Activated CD4-positive, alpha-beta T cell treated with anti-CD3 and anti-CD28 coated beads, Interleukin-2, amount 10 ng/mL, durations not matched to agents 7 days and 5 days (primary cell): ENCODE measurements at regions not wholly inside any gene's neighbourhood (a gene's known extent, or its start where the extent isn't known, plus 50 kb on each side); places are given as distances from the start of the nearest gene placed in this dataset.

ENCODE experiments used
- CTCF ChIA-PET: fragments of 350-600 bp; sonication (Branson Sonifier 250); formaldehyde crosslinking; loops from one replicate; lab custom pipeline; 2021; ENCODE audit warnings: antibody characterized with exemption; lab: Charles Lee
- POLR2A ChIA-PET: fragments of 350-600 bp; sonication (Branson Sonifier 250); formaldehyde crosslinking; loops from one replicate; lab custom pipeline; 2021; ENCODE audit warnings: antibody characterized with exemption; lab: Charles Lee
- DNase-seq: peaks from one replicate; pipeline ENCODE4 v3.0.0-alpha.2; 2020
- H3K27ac Mint-ChIP-seq: one replicate; pipeline ENCODE4 v1.8.0; 2021; ENCODE audit warnings: mild to moderate bottlenecking, moderate library complexity, mixed read lengths
- H3K27me3 Mint-ChIP-seq: one replicate; pipeline ENCODE4 v1.8.0; 2021; ENCODE audit warnings: mixed read lengths
- H3K36me3 Mint-ChIP-seq: one replicate; pipeline ENCODE4 v1.8.0; 2021; ENCODE audit warnings: low read depth, mixed read lengths
- H3K4me1 Mint-ChIP-seq: one replicate; pipeline ENCODE4 v1.8.0; 2021; ENCODE audit warnings: mixed read lengths
- H3K4me3 Mint-ChIP-seq: one replicate; pipeline ENCODE4 v1.8.0; 2021; ENCODE audit warnings: mild to moderate bottlenecking, moderate library complexity, mixed read lengths
- H3K9me3 Mint-ChIP-seq: one replicate; pipeline ENCODE4 v1.8.0; 2021; ENCODE audit warnings: mixed read lengths

GRCh38 chr3:178451799-178452198 lies 84.4 kb upstream of the KCNMB2 start:
- Mint-ChIP-seq H3K9me3 (no peaks in the 10 kb centered on the region), H3K27me3 (peaks cover 3% of the 10 kb centered on the region), H3K36me3 (no peaks in the 10 kb centered on the region), H3K27ac (no peak overlapping the region), H3K4me1 (no peaks in the 10 kb centered on the region), H3K4me3 (no peak overlapping the region)
- ChIA-PET CTCF (no interaction called here), POLR2A (no interaction called here)
- DNase-seq: no peak

- Mint-ChIP-seq H3K4me1 (no peaks in the 10 kb centered on the region), H3K27me3 (peaks cover 7% of the 10 kb centered on the region), H3K4me3 (no peak overlapping the region), H3K9me3 (no peaks in the 10 kb centered on the region), H3K27ac (no peak overlapping the region), H3K36me3 (no peaks in the 10 kb centered on the region)
- no peak for DNase-seq
- ChIA-PET CTCF (no interaction called here), POLR2A (no interaction called here)
Observed at GRCh38 chr3:178454726-178455125, 81.5 kb upstream of the KCNMB2 start.

- Mint-ChIP-seq H3K36me3 (no peaks in the 10 kb centered on the region), H3K4me1 (no peaks in the 10 kb centered on the region), H3K27me3 (peaks cover 7% of the 10 kb centered on the region), H3K27ac (no peak overlapping the region), H3K4me3 (no peak overlapping the region), H3K9me3 (no peaks in the 10 kb centered on the region)
- POLR2A ChIA-PET: no interaction called here
- no peak for DNase-seq
- CTCF ChIA-PET: no interaction called here
Observed at GRCh38 chr3:178455226-178455625, 81.0 kb upstream of the KCNMB2 start.

- H3K27ac Mint-ChIP-seq: no peak overlapping the region
- ChIA-PET CTCF (no interaction called here), POLR2A (no interaction called here)
- no peak for DNase-seq
- peaks cover 7% of the 10 kb centered on the region for H3K27me3 Mint-ChIP-seq
- no peaks in the 10 kb centered on the region for H3K9me3 Mint-ChIP-seq
- no peak overlapping the region for H3K4me3 Mint-ChIP-seq
- H3K36me3 Mint-ChIP-seq: no peaks in the 10 kb centered on the region
- no peaks in the 10 kb centered on the region for H3K4me1 Mint-ChIP-seq
Observed at GRCh38 chr3:178455946-178456345, 80.3 kb upstream of the KCNMB2 start.

GRCh38 chr3:178456621-178457285 lies 79.5 kb upstream of the KCNMB2 start:
- DNase-seq: no peak
- ChIA-PET CTCF (no interaction called here), POLR2A (no interaction called here)
- Mint-ChIP-seq H3K4me3 (no peak overlapping the region), H3K27ac (no peak overlapping the region), H3K36me3 (no peaks in the 10 kb centered on the region), H3K27me3 (peaks cover 7% of the 10 kb centered on the region), H3K4me1 (no peaks in the 10 kb centered on the region), H3K9me3 (no peaks in the 10 kb centered on the region)

GRCh38 chr3:178457511-178457910 lies 78.7 kb upstream of the KCNMB2 start:
- ChIA-PET CTCF (no interaction called here), POLR2A (no interaction called here)
- Mint-ChIP-seq H3K27me3 (peaks cover 4% of the 10 kb centered on the region), H3K27ac (no peak overlapping the region), H3K9me3 (no peaks in the 10 kb centered on the region), H3K4me3 (no peak overlapping the region), H3K4me1 (no peaks in the 10 kb centered on the region), H3K36me3 (no peaks in the 10 kb centered on the region)
- DNase-seq: no peak

GRCh38 chr3:178458313-178459037 lies 77.8 kb upstream of the KCNMB2 start:
- POLR2A ChIA-PET: no interaction called here
- no peaks in the 10 kb centered on the region for H3K9me3 Mint-ChIP-seq
- peaks cover 4% of the 10 kb centered on the region for H3K27me3 Mint-ChIP-seq

GRCh38 chr3:178459038-178459410 lies 77.2 kb upstream of the KCNMB2 start:
- H3K36me3 Mint-ChIP-seq: no peaks in the 10 kb centered on the region
- H3K9me3 Mint-ChIP-seq: no peaks in the 10 kb centered on the region

More at GRCh38 chr3:178458313-178459037, 77.8 kb upstream of the KCNMB2 start:
- Mint-ChIP-seq H3K4me1 (no peaks in the 10 kb centered on the region), H3K27ac (no peak overlapping the region), H3K4me3 (no peak overlapping the region), H3K36me3 (no peaks in the 10 kb centered on the region)
- CTCF ChIA-PET: no interaction called here
- no peak for DNase-seq

GRCh38 chr3:178465260-178466180 lies 70.7 kb upstream of the KCNMB2 start:
- peaks cover 3% of the 10 kb centered on the region for H3K27me3 Mint-ChIP-seq
- CTCF ChIA-PET: no interaction called here
- no peaks in the 10 kb centered on the region for H3K4me1 Mint-ChIP-seq
- no peak overlapping the region for H3K4me3 Mint-ChIP-seq
- no peaks in the 10 kb centered on the region for H3K36me3 Mint-ChIP-seq
- POLR2A ChIA-PET: no interaction called here
- H3K9me3 Mint-ChIP-seq: no peaks in the 10 kb centered on the region
- DNase-seq: no peak
- no peak overlapping the region for H3K27ac Mint-ChIP-seq

More at GRCh38 chr3:178459038-178459410, 77.2 kb upstream of the KCNMB2 start:
- ChIA-PET CTCF (no interaction called here), POLR2A (no interaction called here)
- Mint-ChIP-seq H3K4me1 (no peaks in the 10 kb centered on the region), H3K27me3 (peaks cover 4% of the 10 kb centered on the region), H3K27ac (no peak overlapping the region), H3K4me3 (no peak overlapping the region)
- no peak for DNase-seq

- H3K9me3 Mint-ChIP-seq: no peaks in the 10 kb centered on the region
- POLR2A ChIA-PET: no interaction called here
- no peaks in the 10 kb centered on the region for H3K36me3 Mint-ChIP-seq
- CTCF ChIA-PET: no interaction called here
- no peak overlapping the region for H3K27ac Mint-ChIP-seq
- no peak for DNase-seq
- H3K4me1 Mint-ChIP-seq: no peaks in the 10 kb centered on the region
- H3K27me3 Mint-ChIP-seq: peaks cover 3% of the 10 kb centered on the region
- H3K4me3 Mint-ChIP-seq: no peak overlapping the region
Observed at GRCh38 chr3:178472941-178473340, 63.3 kb upstream of the KCNMB2 start.

- ChIA-PET POLR2A (no interaction called here), CTCF (no interaction called here)
- Mint-ChIP-seq H3K4me3 (no peak overlapping the region), H3K27ac (no peak overlapping the region), H3K27me3 (no peaks in the 10 kb centered on the region), H3K36me3 (no peaks in the 10 kb centered on the region), H3K4me1 (no peaks in the 10 kb centered on the region), H3K9me3 (no peaks in the 10 kb centered on the region)
- no peak for DNase-seq
Observed at GRCh38 chr3:178474526-178474925, 61.7 kb upstream of the KCNMB2 start.

GRCh38 chr3:178475062-178475461 lies 61.2 kb upstream of the KCNMB2 start:
- H3K27me3 Mint-ChIP-seq: no peaks in the 10 kb centered on the region
- POLR2A ChIA-PET: no interaction called here
- H3K36me3 Mint-ChIP-seq: no peaks in the 10 kb centered on the region
- H3K4me3 Mint-ChIP-seq: no peak overlapping the region
- no peak overlapping the region for H3K27ac Mint-ChIP-seq
- CTCF ChIA-PET: no interaction called here
- DNase-seq: no peak
- H3K4me1 Mint-ChIP-seq: no peaks in the 10 kb centered on the region
- no peaks in the 10 kb centered on the region for H3K9me3 Mint-ChIP-seq

GRCh38 chr3:178476886-178477285 lies 59.4 kb upstream of the KCNMB2 start:
- Mint-ChIP-seq H3K27me3 (peaks cover 2% of the 10 kb centered on the region), H3K36me3 (no peaks in the 10 kb centered on the region), H3K4me3 (no peak overlapping the region), H3K27ac (no peak overlapping the region), H3K9me3 (no peaks in the 10 kb centered on the region), H3K4me1 (no peaks in the 10 kb centered on the region)
- DNase-seq: no peak
- POLR2A ChIA-PET: no interaction called here
- CTCF ChIA-PET: no interaction called here
